ENCODE measurements at regions not wholly inside any gene's neighbourhood (a gene's known extent, or its start where the extent isn't known, plus 50 kb on each side); places are given as distances from the start of the nearest gene placed in this dataset.

DNA sequence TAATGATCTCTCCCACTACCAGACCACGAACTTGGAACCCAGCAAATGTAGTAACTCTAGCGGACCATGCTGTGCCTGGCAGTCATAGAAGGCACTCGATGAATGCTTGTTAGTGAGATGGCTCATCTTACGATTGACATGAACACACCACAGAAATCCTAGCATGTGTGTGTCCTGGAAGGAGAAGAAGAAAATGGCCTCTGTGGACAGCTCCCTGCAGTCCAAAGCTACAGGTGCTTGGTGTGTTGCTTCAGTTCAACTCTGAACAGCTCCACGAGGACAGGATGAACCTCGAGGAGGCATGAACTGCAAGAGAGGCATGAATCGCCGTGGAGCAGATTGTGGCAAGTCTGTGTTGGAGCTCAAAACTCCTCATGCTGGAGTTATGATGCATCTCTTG is 93.5 kb downstream of the KLF6 start:
- peaks cover 0 to 15% (median 0%) of the 10 kb centered on the region in 3 donors for H3K4me1 ChIP-seq
- intact Hi-C loops (cut with DNase I): no loop called here
- no peak for DNase-seq
- WGBS, 2 donors: 87 to 89% methylated on average over 7 to 8 of the region's 8 CpGs
- no peaks in the 10 kb centered on the region for H3K9me3 ChIP-seq
- no peak overlapping the region for H3K27ac ChIP-seq
- no peaks in the 10 kb centered on the region for H3K27me3 ChIP-seq
- no peak overlapping the region for H3K4me3 ChIP-seq
- no peaks in the 10 kb centered on the region for H3K36me3 ChIP-seq
- no peak for TF ChIP-seq POLR2A (IDR thresholded peaks at IDR 0.05)
- TF ChIP-seq, protein P1, sequence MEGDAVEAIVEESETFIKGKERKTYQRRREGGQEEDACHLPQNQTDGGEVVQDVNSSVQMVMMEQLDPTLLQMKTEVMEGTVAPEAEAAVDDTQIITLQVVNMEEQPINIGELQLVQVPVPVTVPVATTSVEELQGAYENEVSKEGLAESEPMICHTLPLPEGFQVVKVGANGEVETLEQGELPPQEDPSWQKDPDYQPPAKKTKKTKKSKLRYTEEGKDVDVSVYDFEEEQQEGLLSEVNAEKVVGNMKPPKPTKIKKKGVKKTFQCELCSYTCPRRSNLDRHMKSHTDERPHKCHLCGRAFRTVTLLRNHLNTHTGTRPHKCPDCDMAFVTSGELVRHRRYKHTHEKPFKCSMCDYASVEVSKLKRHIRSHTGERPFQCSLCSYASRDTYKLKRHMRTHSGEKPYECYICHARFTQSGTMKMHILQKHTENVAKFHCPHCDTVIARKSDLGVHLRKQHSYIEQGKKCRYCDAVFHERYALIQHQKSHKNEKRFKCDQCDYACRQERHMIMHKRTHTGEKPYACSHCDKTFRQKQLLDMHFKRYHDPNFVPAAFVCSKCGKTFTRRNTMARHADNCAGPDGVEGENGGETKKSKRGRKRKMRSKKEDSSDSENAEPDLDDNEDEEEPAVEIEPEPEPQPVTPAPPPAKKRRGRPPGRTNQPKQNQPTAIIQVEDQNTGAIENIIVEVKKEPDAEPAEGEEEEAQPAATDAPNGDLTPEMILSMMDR (IDR thresholded peaks at IDR 0.05): no peak

DNA sequence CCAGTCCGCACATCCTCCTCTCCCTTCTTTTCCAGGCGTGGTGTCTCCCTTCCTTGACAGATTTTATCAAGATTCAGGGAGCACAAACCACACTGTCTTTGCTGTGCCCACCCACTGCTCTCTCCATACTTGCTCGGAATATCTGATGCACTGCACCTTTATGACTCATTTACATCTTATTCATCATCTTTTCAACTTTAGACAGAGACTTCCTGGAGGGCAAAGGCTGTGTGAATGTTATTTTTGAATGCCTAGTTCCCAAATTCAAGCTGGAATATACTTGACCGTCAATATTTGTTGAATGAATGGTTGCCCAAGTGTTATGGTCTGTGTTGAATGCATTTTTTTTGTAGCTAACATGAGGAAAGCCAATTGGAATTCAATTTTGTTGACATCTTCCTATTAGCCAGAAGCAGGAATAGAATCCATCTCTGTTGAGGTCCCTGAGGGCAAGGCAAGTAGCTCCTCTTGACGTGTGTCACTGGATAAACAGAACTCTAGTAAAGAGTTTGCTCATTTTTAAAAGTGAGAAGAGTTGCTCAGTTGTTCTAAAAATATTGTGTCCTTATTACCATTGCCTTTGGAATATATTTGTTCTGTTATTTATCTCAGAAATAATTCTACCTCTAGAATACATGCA is 95.0 kb downstream of the KLF6 start:
- no peak for DNase-seq
- WGBS, 2 donors: 42 to 56% methylated on average over 5 of the region's 5 CpGs
- Histone ChIP-seq H3K27ac (no peak overlapping the region), H3K4me3 (no peak overlapping the region), H3K4me1 (peaks cover 0 to 15% (median 0%) of the 10 kb centered on the region in 3 donors), H3K27me3 (no peaks in the 10 kb centered on the region), H3K36me3 (no peaks in the 10 kb centered on the region), H3K9me3 (no peaks in the 10 kb centered on the region)
- TF ChIP-seq POLR2A (IDR thresholded peaks at IDR 0.05): no peak
- TF ChIP-seq, protein P1 (IDR thresholded peaks at IDR 0.05): no peak
- intact Hi-C loops (cut with DNase I): no loop called here

DNA sequence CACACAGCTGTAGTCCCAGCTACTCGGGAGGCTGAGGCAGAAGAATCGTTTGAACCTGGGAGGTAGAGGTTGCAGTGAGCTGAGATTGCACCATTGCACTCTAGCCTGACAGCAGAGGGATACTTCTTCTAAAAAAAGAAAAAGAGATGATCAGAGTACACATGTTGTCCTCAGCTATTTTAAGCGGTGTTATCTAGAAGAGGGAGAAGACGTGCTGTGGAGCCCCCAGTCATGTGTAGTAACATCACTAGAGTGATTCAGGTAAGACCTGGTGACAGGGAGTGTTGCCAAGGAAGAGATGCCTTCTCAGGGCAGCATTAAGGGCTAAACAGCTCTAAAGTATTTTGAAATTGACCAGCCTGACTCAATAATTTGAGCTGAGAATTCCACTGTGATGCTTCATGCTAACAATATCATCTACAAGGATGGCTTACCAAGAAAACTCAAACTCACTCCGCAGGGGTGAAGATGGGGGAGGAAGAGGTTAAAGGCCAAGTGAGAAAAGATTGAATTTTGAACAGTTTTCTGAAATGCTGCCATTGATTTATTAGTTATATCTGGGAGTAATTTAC is 97.4 kb downstream of the KLF6 start:
- Histone ChIP-seq H3K27ac (no peak overlapping the region), H3K9me3 (no peaks in the 10 kb centered on the region), H3K4me1 (peaks cover 0 to 8% (median 0%) of the 10 kb centered on the region in 3 donors), H3K36me3 (no peaks in the 10 kb centered on the region), H3K4me3 (no peak overlapping the region), H3K27me3 (no peaks in the 10 kb centered on the region)
- no peak for DNase-seq
- TF ChIP-seq, protein P1 (IDR thresholded peaks at IDR 0.05): no peak
- no peak for TF ChIP-seq POLR2A (IDR thresholded peaks at IDR 0.05)
- intact Hi-C loops (cut with DNase I): no loop called here
- WGBS, 2 donors: 89 to 91% methylated on average over 5 of the region's 5 CpGs

DNA sequence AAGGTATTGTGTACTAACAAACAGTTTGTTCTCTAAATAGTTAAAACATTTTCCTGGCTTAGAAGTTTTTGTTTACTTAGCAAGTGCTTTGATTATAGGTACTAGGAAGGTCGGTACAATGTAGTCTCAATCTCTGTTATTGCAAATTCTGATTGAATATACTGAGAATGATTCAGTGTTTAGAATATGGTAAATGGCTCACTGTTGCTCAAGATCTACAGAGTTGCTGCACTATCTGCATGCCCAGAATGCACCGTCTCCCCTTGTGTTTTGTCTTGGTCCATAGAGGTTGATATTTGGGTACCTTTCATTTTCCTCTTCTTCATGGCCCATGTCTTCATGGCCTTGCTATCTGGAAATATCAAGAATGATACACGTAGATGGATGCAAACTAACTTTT is 99.6 kb downstream of the KLF6 start:
- no peak for TF ChIP-seq POLR2A (IDR thresholded peaks at IDR 0.05)
- TF ChIP-seq, protein P1 (IDR thresholded peaks at IDR 0.05): no peak
- intact Hi-C loops (cut with DNase I): no loop called here
- DNase-seq: no peak
- H3K36me3 ChIP-seq: no peaks in the 10 kb centered on the region
- no peaks in the 10 kb centered on the region for H3K27me3 ChIP-seq
- H3K4me3 ChIP-seq: no peak overlapping the region
- H3K9me3 ChIP-seq: no peaks in the 10 kb centered on the region
- peaks cover 0 to 7% (median 0%) of the 10 kb centered on the region in 3 donors for H3K4me1 ChIP-seq
- WGBS, 2 donors: 68 to 76% methylated on average over 3 of the region's 3 CpGs
- no peak overlapping the region for H3K27ac ChIP-seq

DNA sequence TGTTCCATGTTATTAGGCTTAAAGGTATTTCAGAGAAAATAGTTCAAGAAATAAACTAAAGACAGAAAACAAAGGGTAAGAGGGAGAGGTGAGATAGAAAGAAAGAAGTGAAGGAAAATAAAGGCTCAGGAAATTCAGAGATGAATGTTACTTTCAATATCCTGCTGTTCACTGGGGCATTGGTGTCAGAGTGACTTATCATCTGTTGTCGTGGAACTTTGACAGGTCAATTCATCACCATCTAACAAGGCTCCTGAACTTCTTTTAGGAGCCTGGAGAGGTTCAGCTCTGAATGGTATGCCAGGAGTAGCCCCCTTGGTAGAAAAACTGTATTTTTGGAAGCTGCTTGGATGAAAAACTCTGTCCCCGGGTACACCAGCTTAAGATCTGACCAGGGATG is 100.1 kb downstream of the KLF6 start:
- no peak for TF ChIP-seq POLR2A (IDR thresholded peaks at IDR 0.05)
- TF ChIP-seq, protein P1 (IDR thresholded peaks at IDR 0.05): no peak
- intact Hi-C loops (cut with DNase I): no loop called here
- peaks cover 0 to 7% (median 0%) of the 10 kb centered on the region in 3 donors for H3K4me1 ChIP-seq
- H3K27ac ChIP-seq: no peak overlapping the region
- H3K36me3 ChIP-seq: no peaks in the 10 kb centered on the region
- DNase-seq: no peak
- 53 to 55% methylated on average over 2 of the region's 2 CpGs for WGBS, 2 donors
- no peaks in the 10 kb centered on the region for H3K9me3 ChIP-seq
- no peak overlapping the region for H3K4me3 ChIP-seq
- H3K27me3 ChIP-seq: no peaks in the 10 kb centered on the region
